ENCODE measurements at regions not wholly inside any gene's neighbourhood (a gene's known extent, or its start where the extent isn't known, plus 50 kb on each side); places are given as distances from the start of the nearest gene placed in this dataset.

DNA sequence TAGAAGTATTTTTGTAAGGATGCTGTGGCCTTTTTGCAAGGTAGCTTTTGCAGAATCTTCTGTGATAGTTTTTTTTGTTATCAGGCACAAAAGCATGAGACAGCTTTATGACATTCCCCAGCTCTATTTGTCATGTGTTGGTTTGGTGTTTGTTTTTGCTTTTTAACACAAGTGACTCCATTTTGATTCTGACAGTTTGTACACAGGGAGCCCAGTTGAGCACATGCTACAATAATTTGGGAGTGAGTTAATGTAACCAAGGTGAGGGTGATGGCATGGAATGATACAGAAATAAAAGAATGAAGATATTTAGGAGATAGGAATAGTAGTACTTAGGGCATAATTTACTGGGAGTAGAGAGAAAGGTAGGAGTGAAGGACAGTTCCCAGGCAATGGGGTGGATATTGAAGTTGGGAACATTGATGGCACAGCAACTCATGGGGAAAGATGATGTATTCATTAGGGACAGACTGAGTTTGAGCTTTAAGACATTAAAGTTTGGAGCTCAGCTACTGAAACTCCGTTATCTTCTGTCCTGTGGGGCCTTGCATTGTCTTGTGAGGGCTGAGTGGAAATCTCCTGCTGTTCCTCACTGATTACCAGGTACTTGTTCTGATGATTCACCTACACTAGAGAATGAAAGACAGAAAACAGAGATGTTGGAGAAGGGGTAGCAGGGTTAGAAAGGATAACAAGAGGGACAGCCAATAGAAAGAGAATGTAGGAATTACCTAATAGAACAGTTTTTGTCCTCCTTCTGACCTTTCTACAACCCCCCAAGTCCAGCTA, 88.3 kb upstream of the CCDC112 start:
- no peak for TF ChIP-seq CTCF (IDR thresholded peaks at IDR 0.05)
- no peak for TF ChIP-seq POLR2A (IDR thresholded peaks at IDR 0.05)
